SU-DHL-6 (cell line): ENCODE measurements at regions not wholly inside any gene's neighbourhood (a gene's known extent, or its start where the extent isn't known, plus 50 kb on each side); places are given as distances from the start of the nearest gene placed in this dataset.

ENCODE experiments used
- EZH2phosphoT487 ChIP-seq: fragments of 200-600 bp; sonication (generic), shearing (Covaris generic); conservative IDR thresholded peaks from 2 replicates; pipeline ENCODE4 v1.6.1; 2018; ENCODE audit warnings: mild to moderate bottlenecking, antibody characterized with exemption, low read length, moderate library complexity, mixed read lengths
- TF ChIP-seq, protein P1 (sequence below): fragments of 200-600 bp; sonication (generic); IDR thresholded peaks from one replicate; pipeline ENCODE4 v1.5.1; 2017; ENCODE audit warnings: antibody characterized with exemption, mild to moderate bottlenecking, low read length, moderate library complexity; ENCODE audit not compliant: insufficient read depth, poor library complexity, severe bottlenecking

DNA sequence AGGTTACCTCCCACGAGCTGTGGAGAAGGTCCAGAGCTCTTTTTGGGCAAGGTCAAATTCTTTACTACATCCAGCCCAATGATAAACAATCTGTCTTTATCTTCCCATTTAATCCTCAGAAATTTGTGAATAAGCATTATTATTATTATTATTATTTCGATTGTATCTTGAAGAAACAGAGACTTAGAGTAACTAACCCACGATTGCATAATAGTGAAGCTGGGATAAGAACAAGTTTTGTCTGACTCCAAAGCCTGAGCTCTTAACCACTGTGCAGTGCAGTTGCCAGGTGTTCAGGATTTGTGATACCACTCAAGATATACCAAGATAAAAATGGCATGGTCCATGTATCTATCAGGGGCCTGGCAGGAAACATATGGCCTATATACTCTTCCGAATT is 166.5 kb upstream of the LDB2 start:
- TF ChIP-seq, protein P1, sequence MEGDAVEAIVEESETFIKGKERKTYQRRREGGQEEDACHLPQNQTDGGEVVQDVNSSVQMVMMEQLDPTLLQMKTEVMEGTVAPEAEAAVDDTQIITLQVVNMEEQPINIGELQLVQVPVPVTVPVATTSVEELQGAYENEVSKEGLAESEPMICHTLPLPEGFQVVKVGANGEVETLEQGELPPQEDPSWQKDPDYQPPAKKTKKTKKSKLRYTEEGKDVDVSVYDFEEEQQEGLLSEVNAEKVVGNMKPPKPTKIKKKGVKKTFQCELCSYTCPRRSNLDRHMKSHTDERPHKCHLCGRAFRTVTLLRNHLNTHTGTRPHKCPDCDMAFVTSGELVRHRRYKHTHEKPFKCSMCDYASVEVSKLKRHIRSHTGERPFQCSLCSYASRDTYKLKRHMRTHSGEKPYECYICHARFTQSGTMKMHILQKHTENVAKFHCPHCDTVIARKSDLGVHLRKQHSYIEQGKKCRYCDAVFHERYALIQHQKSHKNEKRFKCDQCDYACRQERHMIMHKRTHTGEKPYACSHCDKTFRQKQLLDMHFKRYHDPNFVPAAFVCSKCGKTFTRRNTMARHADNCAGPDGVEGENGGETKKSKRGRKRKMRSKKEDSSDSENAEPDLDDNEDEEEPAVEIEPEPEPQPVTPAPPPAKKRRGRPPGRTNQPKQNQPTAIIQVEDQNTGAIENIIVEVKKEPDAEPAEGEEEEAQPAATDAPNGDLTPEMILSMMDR = no peak
- no peak for TF ChIP-seq EZH2phosphoT487
